ENCODE measurements at regions not wholly inside any gene's neighbourhood (a gene's known extent, or its start where the extent isn't known, plus 50 kb on each side); places are given as distances from the start of the nearest gene placed in this dataset.

- no peak overlapping the region for H3K4me3 ChIP-seq (ENCODE audit: insufficient read depth, low read length, poor library complexity, severe bottlenecking)
- H2AFZ ChIP-seq (ENCODE audit: low read depth, low read length, severe bottlenecking) = no peak overlapping the region
- H3F3A ChIP-seq (ENCODE audit: insufficient read depth) = no peaks in the 10 kb centered on the region
- H3K36me3 ChIP-seq (ENCODE audit: low read length) = no peaks in the 10 kb centered on the region
- no peaks in the 10 kb centered on the region for H4K20me1 ChIP-seq (ENCODE audit: low read depth, low read length)
- no peaks in the 10 kb centered on the region for H3K27me3 ChIP-seq (ENCODE audit: low read length)
- no peak overlapping the region for H3K27ac ChIP-seq (ENCODE audit: low read depth, low read length)
- no peaks in the 10 kb centered on the region for H3K9me2 ChIP-seq (replicated peaks; ENCODE audit: insufficient read depth, low read length)
- no peak for TF ChIP-seq CTCF (IDR thresholded peaks at IDR 0.05; ENCODE audit: insufficient read depth, low read length, poor library complexity, severe bottlenecking)
- no peaks in the 10 kb centered on the region for H3K9me3 ChIP-seq (ENCODE audit: insufficient read depth, low read length)
- H3K79me2 ChIP-seq (ENCODE audit: insufficient read depth, low read length) = no peaks in the 10 kb centered on the region
- H3K4me2 ChIP-seq (ENCODE audit: low read depth, low read length, poor library complexity, severe bottlenecking) = no peak overlapping the region
- H3K9ac ChIP-seq (ENCODE audit: low read length) = no peak overlapping the region
Measured at GRCh38 chrX:121161501-121161933, 114.1 kb downstream of the GLUD2 start.

- Histone ChIP-seq H3K9ac (ENCODE audit: low read length) (no peak overlapping the region), H3K27me3 (ENCODE audit: low read length) (no peaks in the 10 kb centered on the region), H3K79me2 (ENCODE audit: insufficient read depth, low read length) (no peaks in the 10 kb centered on the region), H3K4me2 (ENCODE audit: low read depth, low read length, poor library complexity, severe bottlenecking) (no peak overlapping the region), H3K27ac (ENCODE audit: low read depth, low read length) (no peak overlapping the region), H3K4me3 (ENCODE audit: insufficient read depth, low read length, poor library complexity, severe bottlenecking) (no peak overlapping the region), H3K9me3 (ENCODE audit: insufficient read depth, low read length) (no peaks in the 10 kb centered on the region), H3K36me3 (ENCODE audit: low read length) (no peaks in the 10 kb centered on the region), H3K9me2 (replicated peaks; ENCODE audit: insufficient read depth, low read length) (no peaks in the 10 kb centered on the region), H2AFZ (ENCODE audit: low read depth, low read length, severe bottlenecking) (no peak overlapping the region), H4K20me1 (ENCODE audit: low read depth, low read length) (no peaks in the 10 kb centered on the region), H3F3A (ENCODE audit: insufficient read depth) (no peaks in the 10 kb centered on the region)
- TF ChIP-seq EZH2phosphoT487 (conservative IDR thresholded peaks at IDR 0.05; ENCODE audit: low read length) = no peak
- no peak for TF ChIP-seq CTCF (IDR thresholded peaks at IDR 0.05; ENCODE audit: insufficient read depth, low read length, poor library complexity, severe bottlenecking)
Measured at GRCh38 chrX:121163443-121163842, 116.0 kb downstream of the GLUD2 start.

- no peak overlapping the region for H3K4me2 ChIP-seq (ENCODE audit: low read depth, low read length, poor library complexity, severe bottlenecking)
Measured at GRCh38 chrX:121165930-121166359, 118.5 kb downstream of the GLUD2 start.

More at GRCh38 chrX:121165930-121166359, 118.5 kb downstream of the GLUD2 start:
- Histone ChIP-seq H3K9me2 (replicated peaks; ENCODE audit: insufficient read depth, low read length) (no peaks in the 10 kb centered on the region), H3F3A (ENCODE audit: insufficient read depth) (no peaks in the 10 kb centered on the region), H4K20me1 (ENCODE audit: low read depth, low read length) (no peaks in the 10 kb centered on the region), H3K27me3 (ENCODE audit: low read length) (no peaks in the 10 kb centered on the region), H3K4me3 (ENCODE audit: insufficient read depth, low read length, poor library complexity, severe bottlenecking) (no peak overlapping the region), H3K27ac (ENCODE audit: low read depth, low read length) (no peak overlapping the region), H3K9me3 (ENCODE audit: insufficient read depth, low read length) (no peaks in the 10 kb centered on the region), H3K36me3 (ENCODE audit: low read length) (no peaks in the 10 kb centered on the region), H3K9ac (ENCODE audit: low read length) (no peak overlapping the region), H2AFZ (ENCODE audit: low read depth, low read length, severe bottlenecking) (no peak overlapping the region), H3K79me2 (ENCODE audit: insufficient read depth, low read length) (no peaks in the 10 kb centered on the region)
- TF ChIP-seq CTCF (IDR thresholded peaks at IDR 0.05; ENCODE audit: insufficient read depth, low read length, poor library complexity, severe bottlenecking) (no peak), EZH2phosphoT487 (conservative IDR thresholded peaks at IDR 0.05; ENCODE audit: low read length) (no peak)
